Ishikawa (cell line): ENCODE measurements at regions not wholly inside any gene's neighbourhood (a gene's known extent, or its start where the extent isn't known, plus 50 kb on each side); places are given as distances from the start of the nearest gene placed in this dataset.
A peak's percentile ranks its signal among the peaks of the same experiment; 100 is the strongest.

Experiments
- CEBPB ChIP-seq: IDR thresholded peaks from 2 replicates; pipeline ENCODE4 v1.6.1; 2012
- CREB1 ChIP-seq: IDR thresholded peaks from 2 replicates; pipeline ENCODE4 v1.6.1; 2012; ENCODE audit warnings: low read depth
- EGR1 ChIP-seq: IDR thresholded peaks from 2 replicates; pipeline ENCODE4 v1.6.1; 2012
- EP300 ChIP-seq: IDR thresholded peaks from 2 replicates; pipeline ENCODE4 v1.6.1; 2012; ENCODE audit warnings: borderline replicate concordance
- FOXM1 ChIP-seq: IDR thresholded peaks from 2 replicates; pipeline ENCODE4 v1.6.1; 2012; ENCODE audit warnings: low read depth, borderline replicate concordance
- MAX ChIP-seq: IDR thresholded peaks from 2 replicates; pipeline ENCODE4 v1.6.1; 2012
- NFIC ChIP-seq: IDR thresholded peaks from 2 replicates; pipeline ENCODE4 v1.6.1; 2012
- RAD21 ChIP-seq: IDR thresholded peaks from 2 replicates; pipeline ENCODE4 v1.6.1; 2012; ENCODE audit warnings: low read depth
- REST ChIP-seq: IDR thresholded peaks from 2 replicates; pipeline ENCODE4 v1.6.1; 2012; ENCODE audit warnings: low read depth, mild to moderate bottlenecking
- TAF1 ChIP-seq: IDR thresholded peaks from 2 replicates; pipeline ENCODE4 v1.6.1; 2012; ENCODE audit warnings: low read depth, mild to moderate bottlenecking
- TCF12 ChIP-seq: IDR thresholded peaks from 2 replicates; pipeline ENCODE4 v1.6.1; 2012; ENCODE audit warnings: low read depth
- TEAD4 ChIP-seq: IDR thresholded peaks from 2 replicates; pipeline ENCODE4 v1.6.1; 2012
- USF1 ChIP-seq: IDR thresholded peaks from 2 replicates; pipeline ENCODE4 v1.6.1; 2012
- YY1 ChIP-seq: IDR thresholded peaks from 2 replicates; pipeline ENCODE4 v1.6.1; 2012; ENCODE audit warnings: low read depth
- ZBTB7A ChIP-seq: IDR thresholded peaks from 2 replicates; pipeline ENCODE4 v1.6.1; 2012; ENCODE audit warnings: low read depth

- TF ChIP-seq TCF12 = no peak
- TF ChIP-seq FOXM1 = peak; percentile 59; the same call in 1 of the 2 replicates
Measured at GRCh38 chr5:145568581-145568980, 266.6 kb downstream of the PRELID2 start.

GRCh38 chr5:145562931-145563330, 272.2 kb downstream of the PRELID2 start:
- peak; percentile 33 for TF ChIP-seq NFIC
- peak; percentile 88 for TF ChIP-seq USF1
- TF ChIP-seq EP300 = peak; percentile 33
- TF ChIP-seq ZBTB7A = no peak
- TF ChIP-seq FOXM1 = no peak; the same call in 1 of the 2 replicates
- peak; percentile 69; the same call in 1 of the 2 replicates for TF ChIP-seq MAX

- TF ChIP-seq RAD21 (no peak), EP300 (no peak), FOXM1 (no peak), TAF1 (no peak), CREB1 (no peak), NFIC (no peak), ZBTB7A (no peak), MAX (no peak)
Measured at GRCh38 chr5:145558288-145558687, 276.9 kb downstream of the PRELID2 start.

- TF ChIP-seq MAX (no peak), TCF12 (no peak), TEAD4 (no peak), RAD21 (no peak), REST (no peak), EGR1 (no peak), USF1 (no peak), ZBTB7A (no peak), CEBPB (no peak), FOXM1 (no peak), EP300 (no peak), TAF1 (no peak), YY1 (no peak), NFIC (no peak), CREB1 (no peak)
Measured at GRCh38 chr5:145557345-145557744, 277.8 kb downstream of the PRELID2 start.

- TF ChIP-seq YY1 (no peak), TEAD4 (no peak), NFIC (peak; percentile 40), MAX (no peak), RAD21 (no peak)
Measured at GRCh38 chr5:145554399-145554798, 280.7 kb downstream of the PRELID2 start.

GRCh38 chr5:145553177-145553576, 282.0 kb downstream of the PRELID2 start:
- TF ChIP-seq ZBTB7A (no peak), REST (no peak), TEAD4 (no peak), FOXM1 (no peak), TAF1 (no peak), CREB1 (no peak), EP300 (no peak), MAX (no peak), CEBPB (no peak), USF1 (no peak), YY1 (no peak)
